Stimulated activated naive B cell treated with anti-CD40 and anti-IgM and Interleukin-4, amounts not matched to agents 10 μg/mL and 1 μg/mL and 100 μg/mL, for 72 hours (primary cell): ENCODE measurements at regions not wholly inside any gene's neighbourhood (a gene's known extent, or its start where the extent isn't known, plus 50 kb on each side); places are given as distances from the start of the nearest gene placed in this dataset.

Experiments
- ATAC-seq, 2 donors: fragments of 150-1000 bp; cut with Tn5 transposase; replicated peaks; 2 replicates each; pipeline ENCODE4 v1.10.0; 2021; ENCODE audit warnings: moderate library complexity in 1 of 2
- DNase-seq: peaks from one replicate; pipeline ENCODE4 v3.0.0; 2021
- H3K27ac Mint-ChIP-seq: one replicate; pipeline ENCODE4 v1.8.0; 2022; ENCODE audit warnings: mild to moderate bottlenecking, mixed read lengths
- H3K27me3 Mint-ChIP-seq, 2 donors: one replicate each; pipeline ENCODE4 v1.8.0; 2022; ENCODE audit warnings: mixed read lengths in 2 of 2
- H3K36me3 Mint-ChIP-seq, 2 donors: one replicate each; pipeline ENCODE4 v1.8.0; 2022; ENCODE audit warnings: mixed read lengths in 2 of 2, mild to moderate bottlenecking in 1 of 2
- H3K4me1 Mint-ChIP-seq, 2 donors: one replicate each; pipeline ENCODE4 v1.8.0; 2022; ENCODE audit warnings: mixed read lengths in 2 of 2, mild to moderate bottlenecking in 1 of 2
- H3K4me3 Mint-ChIP-seq, 2 donors: one replicate each; pipeline ENCODE4 v1.8.0; 2022; ENCODE audit warnings: mild to moderate bottlenecking in 2 of 2, mixed read lengths in 2 of 2, moderate library complexity in 1 of 2
- H3K9me3 Mint-ChIP-seq, 2 donors: one replicate each; pipeline ENCODE4 v1.8.0; 2022; ENCODE audit warnings: mixed read lengths in 2 of 2, mild to moderate bottlenecking in 1 of 2

DNA sequence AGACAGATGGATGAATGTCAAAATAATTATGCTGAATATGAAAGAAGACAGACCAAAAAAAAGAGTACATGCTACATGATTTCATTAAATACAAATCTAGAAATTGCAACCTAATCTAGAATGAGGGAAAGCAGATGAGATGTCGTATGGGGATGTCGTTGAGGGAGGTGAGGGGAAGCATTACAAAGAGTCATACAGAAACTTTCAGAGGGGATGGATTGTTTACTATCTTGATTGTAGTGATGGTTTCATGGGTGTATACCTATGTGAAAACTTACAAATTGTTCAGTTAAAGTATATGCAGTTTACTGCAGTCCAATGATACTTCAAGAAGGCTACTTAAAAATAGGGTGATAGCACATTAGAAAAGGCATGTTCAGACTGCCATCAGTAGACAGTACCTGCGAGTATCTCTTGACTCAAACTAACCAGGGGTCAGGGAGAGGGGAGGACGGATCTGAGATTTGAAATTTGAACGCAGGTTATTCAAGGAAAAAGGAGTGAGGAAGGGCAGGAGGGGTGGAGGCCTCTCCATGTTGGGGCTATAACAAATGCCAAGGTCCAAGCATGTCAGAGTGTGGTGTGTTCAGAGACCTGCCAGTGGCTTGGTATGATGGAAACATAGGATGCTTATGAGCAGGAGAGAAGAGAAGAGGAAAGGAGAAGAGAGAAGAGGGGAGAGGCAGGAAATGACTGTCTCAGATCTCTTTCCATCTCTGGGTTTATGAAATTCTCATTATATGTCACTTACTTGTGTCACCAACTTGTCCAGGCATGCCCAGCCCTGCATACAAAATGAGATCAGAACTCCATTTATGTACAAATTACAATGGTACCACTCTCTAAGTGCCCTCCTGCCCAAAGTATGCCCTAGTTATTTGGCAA lies 257.3 kb upstream of the CXCR4 start:
- Mint-ChIP-seq H3K4me1 (peaks cover 37 to 55% of the 10 kb centered on the region in 2 donors), H3K4me3 (peak overlapping the region; percentile 10 to 15), H3K27me3 (no peaks in the 10 kb centered on the region), H3K9me3 (peaks cover 0 to 6% of the 10 kb centered on the region in 2 donors), H3K27ac (peak overlapping the region; percentile 85), H3K36me3 (no peaks in the 10 kb centered on the region)
- no peak for DNase-seq
- peak; percentile 68 to 71 for ATAC-seq

DNA sequence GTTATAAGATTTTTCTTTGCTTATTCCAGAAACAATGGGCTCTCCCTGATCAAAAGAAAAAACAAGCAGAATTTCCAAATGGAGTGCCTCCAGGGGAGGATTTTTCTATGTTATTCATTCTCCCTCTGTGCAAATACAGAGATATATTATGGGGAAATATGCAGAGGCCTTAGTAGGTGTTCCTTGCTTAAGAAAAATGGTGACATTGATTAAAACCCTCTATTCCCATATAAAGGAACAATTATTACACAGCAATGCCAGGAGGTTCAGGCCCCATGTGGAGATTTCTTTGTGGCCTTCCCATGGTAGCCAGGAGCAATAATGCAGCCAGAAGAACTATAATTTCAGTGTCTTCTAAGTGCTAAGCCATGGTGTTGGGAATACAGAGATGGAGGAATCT lies 255.9 kb upstream of the CXCR4 start:
- no peaks in the 10 kb centered on the region for H3K27me3 Mint-ChIP-seq

DNA sequence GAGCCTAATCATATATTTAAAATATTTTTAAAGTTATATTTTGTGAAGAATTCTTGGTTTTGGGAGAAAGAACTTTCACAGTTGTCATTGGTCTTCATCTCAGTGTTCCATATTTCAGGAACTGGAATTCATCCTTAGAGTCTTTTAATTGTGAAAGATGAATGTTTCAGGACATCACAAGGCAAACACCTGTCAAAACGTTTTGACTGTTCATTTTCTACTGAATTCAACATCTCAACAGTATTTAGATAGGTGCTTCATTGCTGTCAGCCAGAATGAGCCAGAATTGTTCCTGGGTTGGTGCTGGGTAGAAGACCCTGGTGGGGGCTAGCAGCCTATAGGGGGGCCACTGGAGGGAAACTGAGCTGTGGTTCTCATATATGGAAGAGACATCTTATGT lies 255.1 kb upstream of the CXCR4 start:
- DNase-seq (no peak), ATAC-seq (no peak)
- H3K36me3 Mint-ChIP-seq: no peaks in the 10 kb centered on the region
- H3K27me3 Mint-ChIP-seq: no peaks in the 10 kb centered on the region
- H3K27ac Mint-ChIP-seq: no peak overlapping the region
- H3K4me3 Mint-ChIP-seq: no peak overlapping the region
- H3K9me3 Mint-ChIP-seq: peaks cover 2 to 6% of the 10 kb centered on the region in 2 donors
- peaks cover 37 to 58% of the 10 kb centered on the region in 2 donors for H3K4me1 Mint-ChIP-seq

More for the DNA sequence above, 255.9 kb upstream of the CXCR4 start:
- Mint-ChIP-seq H3K36me3 (no peaks in the 10 kb centered on the region), H3K4me3 (no peak overlapping the region), H3K27ac (no peak overlapping the region), H3K9me3 (peaks cover 2 to 6% of the 10 kb centered on the region in 2 donors), H3K4me1 (peaks cover 40 to 66% of the 10 kb centered on the region in 2 donors)
- DNase-seq (no peak), ATAC-seq (no peak)

DNA sequence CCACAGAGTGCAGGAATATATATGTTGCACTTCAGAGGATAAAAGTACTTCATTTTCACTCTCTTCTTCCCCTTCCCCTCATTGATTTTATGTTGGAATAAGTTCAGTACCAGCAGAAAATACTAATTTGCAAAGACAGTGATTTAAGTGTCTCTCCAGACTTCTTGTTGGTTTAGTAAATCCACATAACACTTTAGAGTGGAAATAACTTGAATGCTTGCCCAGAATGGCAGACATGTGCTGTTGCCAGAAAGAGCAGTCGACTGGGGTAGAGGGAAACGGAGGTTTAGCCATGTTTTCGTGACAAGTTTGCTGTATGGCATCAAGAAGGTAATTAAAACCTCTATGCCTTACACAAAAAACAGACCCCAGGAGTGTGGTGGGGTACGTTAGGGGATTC lies 246.0 kb upstream of the CXCR4 start:
- Mint-ChIP-seq H3K27ac (no peak overlapping the region), H3K27me3 (no peaks in the 10 kb centered on the region), H3K9me3 (peaks cover 2 to 5% of the 10 kb centered on the region in 2 donors), H3K4me1 (peaks cover 19 to 49% of the 10 kb centered on the region in 2 donors), H3K4me3 (no peak overlapping the region), H3K36me3 (peaks cover 2 to 4% of the 10 kb centered on the region in 2 donors)
- ATAC-seq: no peak
- DNase-seq: no peak

DNA sequence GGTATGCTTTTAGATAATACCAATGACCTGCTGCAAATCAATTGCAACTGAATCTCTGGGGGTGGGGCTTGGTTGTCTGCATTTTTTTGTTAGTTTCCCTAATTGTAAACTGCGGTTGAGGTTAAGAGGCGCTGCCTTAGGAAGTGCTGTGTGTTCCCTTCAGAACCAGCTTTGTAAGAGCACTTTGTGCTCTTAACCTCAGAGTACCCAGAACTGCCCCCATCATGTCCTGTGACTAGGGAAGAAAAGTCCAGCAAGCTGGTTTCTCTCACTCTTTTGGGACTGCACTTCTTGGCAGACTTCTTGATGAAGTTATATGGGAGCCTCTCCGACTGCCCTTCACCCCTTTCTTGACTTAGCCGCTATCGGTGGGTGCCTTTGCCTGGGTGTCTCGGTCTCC lies 245.5 kb upstream of the CXCR4 start:
- no peak for DNase-seq
- Mint-ChIP-seq H3K4me3 (no peak overlapping the region), H3K9me3 (peaks cover 2 to 5% of the 10 kb centered on the region in 2 donors), H3K27ac (no peak overlapping the region), H3K27me3 (no peaks in the 10 kb centered on the region), H3K36me3 (peaks cover 2 to 4% of the 10 kb centered on the region in 2 donors), H3K4me1 (peaks cover 23 to 54% of the 10 kb centered on the region in 2 donors)
- ATAC-seq: no peak

DNA sequence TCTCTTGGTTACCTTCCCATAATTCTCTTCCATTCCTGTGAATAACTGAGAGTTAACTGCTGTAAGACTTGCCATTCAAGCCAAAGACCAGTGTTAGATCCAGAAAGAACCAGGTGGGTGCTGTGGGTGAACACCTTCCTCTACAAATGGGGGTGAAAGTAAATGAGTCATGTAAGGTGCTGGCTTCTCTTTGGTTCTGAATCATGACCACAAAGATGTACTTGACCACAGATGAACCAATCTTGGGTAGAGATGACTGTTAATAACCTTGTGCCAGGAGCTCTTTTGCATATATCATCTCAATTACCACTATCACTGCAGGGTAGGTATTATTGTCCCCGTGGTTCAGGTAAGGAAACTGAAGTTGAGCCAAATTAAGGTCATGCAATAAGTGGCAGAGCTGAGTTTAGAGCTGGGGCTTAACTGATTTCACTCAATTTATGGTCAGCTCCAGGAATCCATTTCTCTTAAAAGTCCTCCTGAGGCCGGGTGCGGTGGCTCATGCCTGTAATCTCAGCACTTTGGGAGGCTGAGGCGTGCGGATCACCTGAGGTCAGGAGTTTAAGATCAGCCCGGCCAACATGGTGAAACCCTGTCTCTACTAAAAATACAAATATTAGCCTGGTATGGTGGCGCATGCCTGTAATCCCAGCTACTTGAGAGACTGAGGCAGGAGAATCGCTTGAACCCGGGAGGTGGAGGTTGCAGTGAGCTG lies 244.9 kb upstream of the CXCR4 start:
- H3K27ac Mint-ChIP-seq: peak overlapping the region; percentile 4
- peaks cover 23 to 55% of the 10 kb centered on the region in 2 donors for H3K4me1 Mint-ChIP-seq
- H3K4me3 Mint-ChIP-seq: no peak overlapping the region
- no peaks in the 10 kb centered on the region for H3K27me3 Mint-ChIP-seq
- H3K36me3 Mint-ChIP-seq: peaks cover 2 to 4% of the 10 kb centered on the region in 2 donors
- DNase-seq (no peak), ATAC-seq (peak; percentile 95 to 98)
- peaks cover 1 to 5% of the 10 kb centered on the region in 2 donors for H3K9me3 Mint-ChIP-seq

DNA sequence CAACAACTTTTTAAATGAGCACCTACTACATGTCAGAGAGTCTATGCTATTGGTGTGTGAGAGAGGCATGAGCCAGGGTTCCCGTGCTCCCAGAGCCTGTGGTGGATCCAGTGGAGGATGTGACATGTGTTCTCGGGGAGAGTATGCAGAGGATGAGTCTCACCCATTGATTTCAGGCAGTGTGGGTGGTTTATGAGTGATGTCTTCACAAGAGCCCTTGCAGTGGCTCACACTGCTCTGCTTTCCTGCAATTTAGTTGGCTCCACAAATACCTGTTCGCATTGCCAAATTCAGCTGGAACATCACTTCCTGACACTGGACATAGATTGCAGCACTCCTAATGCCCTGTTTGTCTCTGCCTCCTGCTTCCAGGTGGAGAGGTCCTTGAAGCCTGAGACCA lies 243.6 kb upstream of the CXCR4 start:
- Mint-ChIP-seq H3K9me3 (no peaks in the 10 kb centered on the region), H3K4me3 (no peak overlapping the region), H3K27ac (no peak overlapping the region), H3K4me1 (peaks cover 23 to 55% of the 10 kb centered on the region in 2 donors), H3K36me3 (no peaks in the 10 kb centered on the region), H3K27me3 (no peaks in the 10 kb centered on the region)
- DNase-seq: no peak
- ATAC-seq: no peak

DNA sequence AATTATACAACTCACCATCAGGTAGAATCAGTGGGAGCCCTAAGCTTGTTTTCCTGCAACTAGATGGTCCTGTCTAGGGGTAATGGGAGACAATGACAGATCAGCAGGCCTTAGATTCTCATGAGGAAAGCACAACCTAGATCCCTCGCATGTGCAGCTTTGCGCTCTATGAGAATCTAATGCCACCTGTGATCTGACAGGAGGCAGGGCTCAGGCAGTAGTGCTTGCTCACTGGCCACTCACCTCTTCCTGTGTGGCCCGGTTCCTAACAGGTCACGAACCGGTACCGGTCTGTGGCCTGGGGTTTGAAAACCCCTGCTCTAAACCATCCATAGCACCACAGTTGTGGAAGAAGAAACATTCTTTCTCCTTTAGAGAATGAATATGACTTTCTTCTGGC lies 242.8 kb upstream of the CXCR4 start:
- Mint-ChIP-seq H3K36me3 (no peaks in the 10 kb centered on the region), H3K27ac (peak overlapping the region; percentile 47), H3K9me3 (no peaks in the 10 kb centered on the region), H3K4me3 (no peak overlapping the region), H3K27me3 (no peaks in the 10 kb centered on the region), H3K4me1 (peaks cover 25 to 60% of the 10 kb centered on the region in 2 donors)
- no peak for ATAC-seq
- DNase-seq: no peak

DNA sequence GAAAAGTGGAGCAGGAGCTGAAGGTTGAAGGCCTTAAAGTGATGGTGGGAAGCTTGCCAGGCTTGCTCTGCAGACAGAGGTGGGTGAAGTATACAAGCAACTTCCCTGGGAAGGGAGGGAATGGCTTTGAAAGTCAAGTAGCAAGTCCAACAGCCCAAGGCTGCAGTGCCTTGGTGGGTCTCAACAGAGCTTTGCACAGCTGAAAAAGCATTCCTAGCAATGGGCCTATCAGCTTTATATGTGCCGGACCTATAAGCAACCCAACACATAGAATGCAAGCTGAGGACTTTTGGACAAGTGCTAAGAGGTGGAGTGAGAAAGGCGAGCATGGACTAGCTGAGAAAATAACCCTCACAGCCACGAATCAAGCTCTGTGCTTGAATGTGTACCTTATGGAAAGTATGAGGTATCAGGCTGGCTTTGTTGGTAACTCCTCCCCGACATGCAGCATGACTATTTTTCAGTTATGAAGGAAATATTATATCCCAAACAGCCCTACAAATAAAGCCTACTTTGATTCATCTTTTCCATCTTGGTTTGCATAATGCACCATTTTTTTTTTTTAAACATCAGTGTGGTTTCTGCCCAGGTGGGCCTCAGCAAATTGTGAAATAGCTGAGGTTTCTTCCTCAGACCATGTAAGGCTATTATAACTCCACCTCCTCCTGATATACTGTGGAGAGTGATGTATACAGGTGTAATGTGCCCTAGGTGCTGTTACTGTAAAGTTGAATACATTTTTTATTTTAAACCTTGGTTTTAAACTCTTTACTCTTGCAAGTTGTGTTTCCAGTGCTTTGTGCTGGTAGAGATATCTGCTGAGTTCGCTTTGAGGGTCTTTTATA lies 241.4 kb upstream of the CXCR4 start:
- H3K36me3 Mint-ChIP-seq: peaks cover 0 to 3% of the 10 kb centered on the region in 2 donors
- H3K4me1 Mint-ChIP-seq: peaks cover 30 to 60% of the 10 kb centered on the region in 2 donors
- no peaks in the 10 kb centered on the region for H3K9me3 Mint-ChIP-seq
- no peak overlapping the region for H3K4me3 Mint-ChIP-seq
- ATAC-seq (peak; percentile 25 to 35), DNase-seq (no peak)
- H3K27ac Mint-ChIP-seq: peak overlapping the region; percentile 21
- H3K27me3 Mint-ChIP-seq: no peaks in the 10 kb centered on the region

DNA sequence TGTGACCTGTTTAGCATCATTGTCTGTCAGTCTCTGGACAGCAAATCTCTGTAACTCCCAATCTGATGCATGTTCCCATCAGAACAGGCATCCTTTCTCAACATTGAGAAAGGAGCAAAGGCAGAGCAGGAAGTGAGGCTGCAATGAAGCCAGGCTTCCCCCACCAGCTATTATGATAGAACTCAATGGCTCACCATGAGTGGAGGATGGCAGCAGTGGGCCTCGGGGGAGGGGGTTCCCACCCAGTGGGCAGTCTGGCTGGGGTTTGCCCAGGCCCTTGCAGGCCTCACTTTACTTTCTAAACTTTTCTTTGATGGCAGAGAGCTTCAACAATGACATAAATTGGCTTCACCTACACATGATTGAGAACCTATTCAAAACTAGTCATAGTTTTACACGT lies 240.6 kb upstream of the CXCR4 start:
- Mint-ChIP-seq H3K36me3 (peaks cover 0 to 3% of the 10 kb centered on the region in 2 donors), H3K27me3 (no peaks in the 10 kb centered on the region), H3K4me1 (peaks cover 30 to 56% of the 10 kb centered on the region in 2 donors), H3K9me3 (no peaks in the 10 kb centered on the region), H3K27ac (no peak overlapping the region), H3K4me3 (no peak overlapping the region)
- no peak for DNase-seq
- no peak for ATAC-seq

DNA sequence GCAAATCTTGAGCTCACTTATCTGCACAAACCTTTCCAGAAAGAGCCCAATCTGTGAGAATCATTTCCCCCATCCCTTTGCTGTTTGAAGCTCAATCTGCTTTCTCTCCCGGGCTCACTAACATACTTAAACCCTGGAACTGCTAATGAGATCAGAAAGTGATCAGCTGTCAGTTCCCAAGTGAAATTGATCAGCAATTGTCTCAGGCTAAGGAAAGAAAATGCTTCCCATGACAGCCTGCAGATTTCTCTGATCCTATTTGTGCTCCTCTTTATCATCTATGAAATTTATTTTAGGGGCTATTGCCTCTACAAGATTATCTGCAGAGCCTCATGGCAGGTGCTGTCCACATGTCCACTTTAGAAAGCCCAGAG lies 239.0 kb upstream of the CXCR4 start:
- H3K4me1 Mint-ChIP-seq: peaks cover 22 to 41% of the 10 kb centered on the region in 2 donors
- H3K27me3 Mint-ChIP-seq: no peaks in the 10 kb centered on the region
- DNase-seq: no peak
- ATAC-seq: no peak
- H3K4me3 Mint-ChIP-seq: no peak overlapping the region
- peaks cover 0 to 3% of the 10 kb centered on the region in 2 donors for H3K36me3 Mint-ChIP-seq
- no peaks in the 10 kb centered on the region for H3K9me3 Mint-ChIP-seq
- no peak overlapping the region for H3K27ac Mint-ChIP-seq

DNA sequence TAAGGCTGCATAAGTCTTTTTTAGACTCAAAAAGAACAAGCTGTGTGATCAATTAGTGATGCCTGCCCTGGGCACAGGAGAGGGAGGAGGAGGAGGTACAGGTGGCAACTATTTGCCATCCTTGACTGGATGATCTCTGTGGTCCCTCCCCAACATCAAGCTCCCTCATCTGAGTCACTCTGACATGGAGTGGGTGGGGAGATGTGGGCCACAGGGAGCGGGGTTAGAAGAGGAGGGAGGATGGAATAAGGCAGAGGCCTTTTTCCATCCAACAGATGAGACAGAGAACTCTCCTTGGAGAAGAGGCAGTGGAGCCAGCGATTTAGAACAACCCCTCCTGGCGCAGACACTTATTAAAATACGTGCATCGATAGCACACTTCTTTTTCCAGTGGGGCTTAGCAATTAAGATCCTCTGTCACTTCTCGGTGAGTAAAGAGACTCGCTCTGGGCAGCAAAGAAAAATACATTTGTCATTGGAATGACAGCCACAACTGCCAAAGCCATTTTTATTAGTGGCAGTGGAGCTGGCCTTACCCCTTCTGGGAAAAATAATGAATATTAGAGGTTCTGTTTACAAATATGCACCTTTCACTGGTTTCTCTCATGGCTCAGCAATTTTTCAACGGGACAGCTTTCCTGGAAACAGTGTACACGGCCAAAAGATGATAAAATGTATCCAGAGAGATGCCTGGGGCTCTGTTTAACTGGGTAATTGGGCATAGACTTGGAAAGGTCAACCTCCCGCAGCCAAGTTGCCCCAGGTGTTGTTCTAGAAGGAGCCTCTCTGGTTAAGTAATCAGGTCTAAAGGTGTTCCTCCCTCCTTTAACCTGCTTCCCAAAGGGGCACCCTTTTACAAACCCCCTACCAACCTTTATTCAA lies 238.4 kb upstream of the CXCR4 start:
- Mint-ChIP-seq H3K27me3 (no peaks in the 10 kb centered on the region), H3K27ac (no peak overlapping the region), H3K9me3 (no peaks in the 10 kb centered on the region), H3K36me3 (peaks cover 0 to 3% of the 10 kb centered on the region in 2 donors), H3K4me3 (no peak overlapping the region), H3K4me1 (peaks cover 25 to 43% of the 10 kb centered on the region in 2 donors)
- no peak for ATAC-seq
- DNase-seq: no peak

DNA sequence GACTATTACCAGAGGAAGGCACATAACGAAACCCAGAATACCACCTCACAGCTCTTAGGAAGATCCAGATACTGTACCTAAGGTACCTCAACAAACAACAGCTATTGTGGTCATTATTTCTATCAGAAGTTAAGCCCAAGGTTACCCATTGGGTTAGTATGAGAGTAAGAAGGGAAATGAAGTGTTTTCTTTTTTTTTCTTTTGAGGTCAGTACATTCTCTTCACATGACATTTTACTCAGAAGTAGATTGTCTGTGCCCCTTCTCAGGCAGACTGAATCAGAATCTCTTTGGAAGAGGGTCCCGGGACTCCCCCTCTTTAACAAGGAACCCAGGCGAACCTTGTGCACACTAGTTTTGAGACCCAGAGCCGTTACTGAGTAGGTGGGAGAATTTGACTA lies 233.7 kb upstream of the CXCR4 start:
- Mint-ChIP-seq H3K9me3 (peaks cover 6 to 9% of the 10 kb centered on the region in 2 donors), H3K36me3 (peaks cover 4 to 8% of the 10 kb centered on the region in 2 donors), H3K4me1 (peaks cover 13 to 14% of the 10 kb centered on the region in 2 donors), H3K27ac (no peak overlapping the region), H3K27me3 (no peaks in the 10 kb centered on the region), H3K4me3 (no peak overlapping the region)
- ATAC-seq: peak; percentile 70 to 75
- DNase-seq: no peak
